ENCODE measurements at regions not wholly inside any gene's neighbourhood (a gene's known extent, or its start where the extent isn't known, plus 50 kb on each side); places are given as distances from the start of the nearest gene placed in this dataset.

GRCh38 chr18:50472941-50473340 is 86.9 kb upstream of the MAPK4 start:
- DNase-seq (ENCODE audit: low read depth in 1 of 2, low spot score in 1 of 2) = no peak
- peaks cover 16% of the 10 kb centered on the region for H3K27me3 ChIP-seq (ENCODE audit: insufficient read depth, poor library complexity, severe bottlenecking)
- TF ChIP-seq SPI1 (IDR thresholded peaks at IDR 0.05; ENCODE audit: borderline replicate concordance, low read depth) (no peak), CTCF (IDR thresholded peaks at IDR 0.05; ENCODE audit: insufficient read depth, low read length) (no peak), REST (IDR thresholded peaks at IDR 0.05; ENCODE audit: insufficient replicate concordance, low read depth) (no peak), POLR2AphosphoS5 (IDR thresholded peaks at IDR 0.05; ENCODE audit: low read depth) (no peak)
- no peak overlapping the region for H3K27ac ChIP-seq (replicated peaks)
- no peak overlapping the region for H3K4me3 ChIP-seq (replicated peaks; ENCODE audit: insufficient read depth, low read length)

GRCh38 chr18:50473881-50474280 is 86.0 kb upstream of the MAPK4 start:
- peaks cover 16% of the 10 kb centered on the region for H3K27me3 ChIP-seq (ENCODE audit: insufficient read depth, poor library complexity, severe bottlenecking)
- no peak for TF ChIP-seq CTCF (IDR thresholded peaks at IDR 0.05; ENCODE audit: insufficient read depth, low read length)
- no peak for TF ChIP-seq GABPA (IDR thresholded peaks at IDR 0.05; ENCODE audit: low read depth)
- TF ChIP-seq SPI1 (IDR thresholded peaks at IDR 0.05; ENCODE audit: borderline replicate concordance, low read depth) = no peak
- no peak for TF ChIP-seq POLR2AphosphoS5 (IDR thresholded peaks at IDR 0.05; ENCODE audit: low read depth)
- TF ChIP-seq REST (IDR thresholded peaks at IDR 0.05; ENCODE audit: insufficient replicate concordance, low read depth) = no peak
- no peak overlapping the region for H3K4me3 ChIP-seq (replicated peaks; ENCODE audit: insufficient read depth, low read length)
- DNase-seq (ENCODE audit: low read depth in 1 of 2, low spot score in 1 of 2) = no peak
- no peak overlapping the region for H3K27ac ChIP-seq (replicated peaks)

GRCh38 chr18:50475538-50476193 is 84.2 kb upstream of the MAPK4 start:
- no peak for TF ChIP-seq REST (IDR thresholded peaks at IDR 0.05; ENCODE audit: insufficient replicate concordance, low read depth)
- no peak for TF ChIP-seq SPI1 (IDR thresholded peaks at IDR 0.05; ENCODE audit: borderline replicate concordance, low read depth)
- TF ChIP-seq POLR2AphosphoS5 (IDR thresholded peaks at IDR 0.05; ENCODE audit: low read depth) = no peak
- TF ChIP-seq CTCF (IDR thresholded peaks at IDR 0.05; ENCODE audit: insufficient read depth, low read length) = no peak
- no peak for TF ChIP-seq GABPA (IDR thresholded peaks at IDR 0.05; ENCODE audit: low read depth)
- peaks cover 16% of the 10 kb centered on the region for H3K27me3 ChIP-seq (ENCODE audit: insufficient read depth, poor library complexity, severe bottlenecking)
- H3K27ac ChIP-seq (replicated peaks) = no peak overlapping the region
- no peak for DNase-seq (ENCODE audit: low read depth in 1 of 2, low spot score in 1 of 2)
- no peak overlapping the region for H3K4me3 ChIP-seq (replicated peaks; ENCODE audit: insufficient read depth, low read length)
